Body of pancreas (tissue), 4 donors: ENCODE measurements at regions not wholly inside any gene's neighbourhood (a gene's known extent, or its start where the extent isn't known, plus 50 kb on each side); places are given as distances from the start of the nearest gene placed in this dataset.

Experiments
- POLR2A ChIP-seq, 3 donors: fragments of 450-650 bp; IDR thresholded peaks; one replicate each; pipeline ENCODE4 v1.6.1; 2016; ENCODE audit warnings: antibody characterized with exemption in 3 of 3, mild to moderate bottlenecking in 2 of 3
- TF ChIP-seq, protein P1 (sequence below), 7 experiments: fragments of 450-650 bp in 4 of 7; fragments of 200-600 bp in 3 of 7; sonication (generic) in 3 of 7; IDR thresholded peaks; one replicate each; pipeline ENCODE4 v1.5.1; 2016 to 2019; ENCODE audit warnings: antibody characterized with exemption in 7 of 7

DNA sequence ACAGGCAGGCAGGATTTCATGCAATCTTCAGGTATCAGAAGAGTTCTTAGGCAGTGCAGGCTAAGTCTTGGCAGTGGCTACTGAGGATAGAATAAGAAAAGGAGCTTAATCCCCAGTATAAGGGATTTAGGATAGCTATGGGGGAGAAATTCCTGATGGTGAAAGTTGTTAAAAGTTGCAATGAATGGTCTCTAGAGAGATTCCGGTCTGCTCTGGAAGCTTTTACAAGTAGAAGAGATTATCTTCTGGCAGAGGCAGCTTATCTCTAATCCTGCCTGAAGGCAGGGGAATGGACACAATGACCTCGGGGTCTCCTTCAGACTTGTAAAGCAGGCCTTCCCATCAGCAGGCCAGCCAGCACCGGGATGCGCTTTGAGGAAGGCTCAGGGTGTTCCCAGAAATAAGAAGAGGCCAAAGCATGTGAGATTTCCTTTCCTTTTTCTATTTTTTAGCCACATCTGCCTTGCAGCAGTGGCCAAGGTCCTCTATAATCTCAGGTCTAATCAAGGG lies 253.9 kb upstream of the KLHL29 start:
- no peak for TF ChIP-seq POLR2A (IDR thresholded peaks at IDR 0.05)
- TF ChIP-seq, protein P1, sequence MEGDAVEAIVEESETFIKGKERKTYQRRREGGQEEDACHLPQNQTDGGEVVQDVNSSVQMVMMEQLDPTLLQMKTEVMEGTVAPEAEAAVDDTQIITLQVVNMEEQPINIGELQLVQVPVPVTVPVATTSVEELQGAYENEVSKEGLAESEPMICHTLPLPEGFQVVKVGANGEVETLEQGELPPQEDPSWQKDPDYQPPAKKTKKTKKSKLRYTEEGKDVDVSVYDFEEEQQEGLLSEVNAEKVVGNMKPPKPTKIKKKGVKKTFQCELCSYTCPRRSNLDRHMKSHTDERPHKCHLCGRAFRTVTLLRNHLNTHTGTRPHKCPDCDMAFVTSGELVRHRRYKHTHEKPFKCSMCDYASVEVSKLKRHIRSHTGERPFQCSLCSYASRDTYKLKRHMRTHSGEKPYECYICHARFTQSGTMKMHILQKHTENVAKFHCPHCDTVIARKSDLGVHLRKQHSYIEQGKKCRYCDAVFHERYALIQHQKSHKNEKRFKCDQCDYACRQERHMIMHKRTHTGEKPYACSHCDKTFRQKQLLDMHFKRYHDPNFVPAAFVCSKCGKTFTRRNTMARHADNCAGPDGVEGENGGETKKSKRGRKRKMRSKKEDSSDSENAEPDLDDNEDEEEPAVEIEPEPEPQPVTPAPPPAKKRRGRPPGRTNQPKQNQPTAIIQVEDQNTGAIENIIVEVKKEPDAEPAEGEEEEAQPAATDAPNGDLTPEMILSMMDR (IDR thresholded peaks at IDR 0.05): no peak
